ENCODE measurements at regions not wholly inside any gene's neighbourhood (a gene's known extent, or its start where the extent isn't known, plus 50 kb on each side); places are given as distances from the start of the nearest gene placed in this dataset.
"Not testable (repeated sequence)": the region's sequence is repeated elsewhere in the genome, so short reads cannot be mapped to it uniquely, and the experiment has no call there.

- not testable (repeated sequence) for TF ChIP-seq RFX5 (IDR thresholded peaks at IDR 0.05; ENCODE audit: low read depth, low read length); ZNF217 (CRISPR knock-in tag; IDR thresholded peaks at IDR 0.05); CTCF (IDR thresholded peaks at IDR 0.05 in 2 of 3, conservative IDR thresholded peaks at IDR 0.05 in 1 of 3; ENCODE audit: insufficient read depth in 2 of 3, low read depth in 1 of 3, low read length in 3 of 3); RAD51 (IDR thresholded peaks at IDR 0.05; ENCODE audit: borderline replicate concordance, low read depth); ZFP91 (CRISPR knock-in tag; IDR thresholded peaks at IDR 0.05); POLR2AphosphoS2 (IDR thresholded peaks at IDR 0.05; ENCODE audit: low read length)
- TF ChIP-seq, protein P1, sequence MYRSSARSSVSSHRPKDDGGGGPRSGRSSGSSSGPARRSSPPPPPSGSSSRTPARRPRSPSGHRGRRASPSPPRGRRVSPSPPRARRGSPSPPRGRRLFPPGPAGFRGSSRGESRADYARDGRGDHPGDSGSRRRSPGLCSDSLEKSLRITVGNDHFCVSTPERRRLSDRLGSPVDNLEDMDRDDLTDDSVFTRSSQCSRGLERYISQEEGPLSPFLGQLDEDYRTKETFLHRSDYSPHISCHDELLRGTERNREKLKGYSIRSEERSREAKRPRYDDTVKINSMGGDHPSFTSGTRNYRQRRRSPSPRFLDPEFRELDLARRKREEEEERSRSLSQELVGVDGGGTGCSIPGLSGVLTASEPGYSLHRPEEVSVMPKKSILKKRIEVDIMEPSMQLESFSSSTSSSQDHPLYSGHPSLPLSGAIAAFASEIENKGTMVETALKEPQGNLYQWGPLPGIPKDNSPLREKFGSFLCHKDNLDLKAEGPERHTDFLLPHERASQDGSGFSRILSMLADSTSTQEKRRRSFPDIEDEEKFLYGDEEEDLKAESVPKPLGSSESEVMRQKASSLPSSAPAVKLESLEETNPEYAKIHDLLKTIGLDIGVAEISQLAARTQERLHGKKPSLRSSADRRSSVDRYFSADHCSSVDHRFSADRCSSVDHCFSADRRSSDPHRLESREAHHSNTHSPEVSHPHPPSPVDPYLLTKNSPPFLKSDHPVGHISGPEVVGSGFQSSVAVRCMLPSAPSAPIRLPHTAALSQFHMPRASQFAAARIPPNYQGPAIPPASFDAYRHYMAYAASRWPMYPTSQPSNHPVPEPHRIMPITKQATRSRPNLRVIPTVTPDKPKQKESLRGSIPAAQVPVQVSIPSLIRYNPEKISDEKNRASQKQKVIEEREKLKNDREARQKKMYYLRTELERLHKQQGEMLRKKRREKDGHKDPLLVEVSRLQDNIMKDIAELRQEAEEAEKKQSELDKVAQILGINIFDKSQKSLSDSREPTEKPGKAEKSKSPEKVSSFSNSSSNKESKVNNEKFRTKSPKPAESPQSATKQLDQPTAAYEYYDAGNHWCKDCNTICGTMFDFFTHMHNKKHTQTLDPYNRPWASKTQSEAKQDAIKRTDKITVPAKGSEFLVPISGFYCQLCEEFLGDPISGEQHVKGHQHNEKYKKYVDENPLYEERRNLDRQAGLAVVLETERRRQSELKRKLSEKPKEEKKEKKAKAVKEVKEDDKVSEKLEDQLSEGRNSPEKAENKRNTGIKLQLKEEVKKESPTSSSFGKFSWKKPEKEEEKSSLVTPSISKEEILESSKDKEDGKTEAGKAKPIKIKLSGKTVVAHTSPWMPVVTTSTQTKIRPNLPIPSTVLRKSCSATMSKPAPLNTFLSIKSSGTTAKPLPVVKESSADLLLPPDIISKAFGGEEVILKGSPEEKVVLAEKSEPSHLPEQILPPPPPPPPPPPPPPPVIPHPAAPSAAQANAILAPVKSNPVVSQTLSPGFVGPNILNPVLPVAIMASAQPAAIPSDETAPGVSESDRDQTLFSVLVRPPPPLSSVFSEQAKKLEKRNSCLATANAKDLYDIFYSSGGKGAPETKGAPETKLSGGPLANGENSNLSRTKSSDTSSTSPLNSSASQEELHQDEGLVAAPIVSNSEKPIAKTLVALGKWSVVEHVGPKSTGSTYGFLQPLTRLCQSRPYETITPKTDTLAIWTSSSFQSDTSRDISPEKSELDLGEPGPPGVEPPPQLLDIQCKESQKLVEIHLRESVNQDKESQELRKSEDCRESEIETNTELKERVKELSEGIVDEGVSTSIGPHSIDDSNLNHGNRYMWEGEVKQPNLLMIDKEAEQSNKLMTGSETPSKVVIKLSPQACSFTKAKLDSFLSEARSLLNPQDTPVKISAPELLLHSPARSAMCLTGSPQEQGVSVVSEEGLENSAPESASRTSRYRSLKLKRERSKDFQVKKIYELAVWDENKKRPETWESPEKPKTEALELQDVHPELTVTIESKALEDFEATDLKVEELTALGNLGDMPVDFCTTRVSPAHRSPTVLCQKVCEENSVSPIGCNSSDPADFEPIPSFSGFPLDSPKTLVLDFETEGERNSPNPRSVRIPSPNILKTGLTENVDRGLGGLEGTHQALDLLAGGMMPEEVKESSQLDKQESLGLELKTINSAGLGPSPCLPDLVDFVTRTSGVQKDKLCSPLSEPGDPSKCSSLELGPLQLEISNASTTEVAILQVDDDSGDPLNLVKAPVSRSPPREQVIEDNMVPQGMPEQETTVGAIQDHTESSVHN (IDR thresholded peaks at IDR 0.05; ENCODE audit: borderline replicate concordance in 1 of 2, low read depth in 1 of 2), result not testable (repeated sequence)
These were observed 219.7 kb upstream of the SPATA31A3 start for GRCh38 chr9:67212073-67212472.
